H1 (cell line): ENCODE measurements at regions not wholly inside any gene's neighbourhood (a gene's known extent, or its start where the extent isn't known, plus 50 kb on each side); places are given as distances from the start of the nearest gene placed in this dataset.

ENCODE experiments used
- CTCF ChIA-PET: fragments of 300-600 bp; sonication (Branson Sonifier 250); formaldehyde crosslinking; loops from one replicate; lab custom pipeline; 2021; ENCODE audit not compliant: partially characterized antibody; lab: Charles Lee
- POLR2A ChIA-PET: fragments of 300-600 bp; sonication (Branson Sonifier 250); formaldehyde crosslinking; loops from one replicate; lab custom pipeline; 2021; ENCODE audit warnings: inconsistent platforms; ENCODE audit not compliant: partially characterized antibody; lab: Charles Lee
- DNase-seq, 2 experiments: peaks; one replicate each; pipeline versions ENCODE4 v3.0.0 to v3.0.0-alpha.2; 2010 to 2022; ENCODE audit warnings: low spot score in 2 of 2, low read depth in 1 of 2, mixed read lengths in 1 of 2
- FAIRE-seq: peaks from 2 replicates; lab custom pipeline; 2011; peaks lifted over from hg19 to GRCh38; lab: Jason Lieb, UNC
- H2AFZ ChIP-seq: 2 replicates; pipeline ENCODE4 v1.8.1; 2012; ENCODE audit warnings: low read length, inconsistent platforms
- H2AK5ac ChIP-seq: 2 replicates; pipeline ENCODE4 v1.6.1; 2013; ENCODE audit warnings: low read depth, low read length
- H2BK120ac ChIP-seq: replicated peaks from 2 replicates; pipeline ENCODE3; 2013; ENCODE audit warnings: low read depth, low read length, inconsistent platforms
- H2BK12ac ChIP-seq: 2 replicates; pipeline ENCODE4 v1.6.1; 2013; ENCODE audit warnings: low read depth, low read length
- H2BK15ac ChIP-seq: 2 replicates; pipeline ENCODE4 v1.6.1; 2013; ENCODE audit warnings: low read length
- H2BK20ac ChIP-seq: 2 replicates; pipeline ENCODE4 v1.6.1; 2013; ENCODE audit warnings: low read length
- H2BK5ac ChIP-seq: 2 replicates; pipeline ENCODE4 v1.6.1; 2013; ENCODE audit warnings: low read depth, low read length
- H3K14ac ChIP-seq: 2 replicates; pipeline ENCODE4 v1.6.1; 2013; ENCODE audit warnings: inconsistent platforms; ENCODE audit not compliant: insufficient read length
- H3K18ac ChIP-seq: 2 replicates; pipeline ENCODE4 v1.6.1; 2013; ENCODE audit warnings: low read length; ENCODE audit errors: extremely low read depth
- H3K23ac ChIP-seq: 2 replicates; pipeline ENCODE4 v1.6.1; 2013; ENCODE audit warnings: inconsistent platforms; ENCODE audit not compliant: insufficient read length
- H3K23me2 ChIP-seq: 2 replicates; pipeline ENCODE4 v1.6.1; 2013; ENCODE audit warnings: low read depth, low read length
- H3K27ac ChIP-seq: 2 replicates; pipeline ENCODE4 v1.6.1; 2011; ENCODE audit warnings: low read depth, low read length, inconsistent platforms
- H3K27me3 ChIP-seq, 4 experiments: replicated peaks in 1 of 4; 1 replicate in 1 of 4; 2 replicates in 3 of 4; pipeline versions ENCODE4 v1.6.1 to v1.8.1; 2011 to 2013; ENCODE audit warnings: low read length in 3 of 4, mild to moderate bottlenecking in 3 of 4, inconsistent platforms in 2 of 4, mixed read lengths in 2 of 4, moderate library complexity in 1 of 4; ENCODE audit not compliant: control insufficient read depth in 3 of 4, insufficient read depth in 3 of 4; ENCODE audit errors: extremely low read depth in 1 of 4
- H3K36me3 ChIP-seq, 4 experiments: 2 replicates each; pipeline versions ENCODE4 v1.6.1 to v1.8.1; 2011 to 2013; ENCODE audit warnings: mild to moderate bottlenecking in 4 of 4, low read length in 3 of 4, moderate library complexity in 2 of 4, control low read depth in 1 of 4, inconsistent platforms in 1 of 4; ENCODE audit not compliant: insufficient read depth in 4 of 4, control insufficient read depth in 2 of 4
- H3K4ac ChIP-seq: replicated peaks from 2 replicates; pipeline ENCODE3; 2013; ENCODE audit warnings: low read length, low read depth, mixed read lengths, inconsistent platforms; ENCODE audit not compliant: insufficient read length
- H3K4me1 ChIP-seq, 4 experiments: replicated peaks in 1 of 4; 1 replicate in 1 of 4; 2 replicates in 3 of 4; pipeline versions ENCODE4 v1.6.1 to v1.8.1; 2011 to 2013; ENCODE audit warnings: low read length in 3 of 4, inconsistent platforms in 2 of 4, mixed read lengths in 1 of 4; ENCODE audit not compliant: insufficient read depth in 4 of 4, control insufficient read depth in 3 of 4
- H3K4me2 ChIP-seq, 2 experiments: 2 replicates each; pipeline versions ENCODE4 v1.6.1 to v1.8.1; 2011 to 2013; ENCODE audit warnings: low read depth in 2 of 2, low read length in 2 of 2, control low read depth in 1 of 2, inconsistent platforms in 1 of 2, mild to moderate bottlenecking in 1 of 2; ENCODE audit not compliant: insufficient read depth in 1 of 2
- H3K4me3 ChIP-seq, 4 experiments: fragments of 200-600, 300-600 bp in 1 of 4; sonication (generic), shearing (Covaris generic), sonication (Bioruptor Twin) in 1 of 4; 2 replicates each; pipeline versions ENCODE4 v1.5.1 to v1.8.1; 2011 to 2016; ENCODE audit warnings: low read length in 4 of 4, low read depth in 3 of 4, control low read depth in 2 of 4, inconsistent platforms in 2 of 4, mild to moderate bottlenecking in 2 of 4, mixed read lengths in 1 of 4, moderate library complexity in 1 of 4; ENCODE audit not compliant: insufficient read depth in 2 of 4; ENCODE audit errors: extremely low read depth in 1 of 4
- H3K56ac ChIP-seq: replicated peaks from 2 replicates; pipeline ENCODE3; 2013; ENCODE audit warnings: low read depth, mild to moderate bottlenecking, mixed read lengths, low read length, inconsistent platforms; ENCODE audit not compliant: insufficient read length
- H3K79me1 ChIP-seq: 2 replicates; pipeline ENCODE4 v1.6.1; 2013; ENCODE audit warnings: low read depth, low read length, control low read depth
- H3K79me2 ChIP-seq, 2 experiments: 2 replicates each; pipeline versions ENCODE4 v1.6.1 to v1.8.1; 2012 to 2013; ENCODE audit warnings: low read length in 2 of 2, mild to moderate bottlenecking in 2 of 2, inconsistent platforms in 1 of 2; ENCODE audit not compliant: insufficient read depth in 2 of 2, control insufficient read depth in 1 of 2
- H3K9ac ChIP-seq, 4 experiments: replicated peaks in 1 of 4; 1 replicate in 1 of 4; 2 replicates in 3 of 4; pipeline versions ENCODE4 v1.6.1 to v1.8.1; 2011 to 2013; ENCODE audit warnings: low read depth in 3 of 4, low read length in 3 of 4, control low read depth in 2 of 4, mild to moderate bottlenecking in 2 of 4, moderate library complexity in 2 of 4, inconsistent platforms in 1 of 4; ENCODE audit errors: extremely low read depth in 1 of 4
- H3K9me3 ChIP-seq, 2 experiments: 2 replicates each; pipeline versions ENCODE4 v1.6.1 to v1.8.1; 2012 to 2013; ENCODE audit warnings: mild to moderate bottlenecking in 2 of 2, moderate library complexity in 2 of 2, control low read depth in 1 of 2, inconsistent platforms in 1 of 2, low read depth in 1 of 2, low read length in 1 of 2, mixed read lengths in 1 of 2; ENCODE audit not compliant: insufficient read depth in 2 of 2
- H4K20me1 ChIP-seq, 2 experiments: replicated peaks in 1 of 2; 2 replicates each; pipeline versions ENCODE3 to v1.8.1; 2011 to 2013; ENCODE audit warnings: inconsistent platforms in 2 of 2, low read length in 2 of 2, mild to moderate bottlenecking in 1 of 2; ENCODE audit not compliant: insufficient read depth in 2 of 2, control insufficient read depth in 1 of 2
- H4K5ac ChIP-seq: 2 replicates; pipeline ENCODE4 v1.6.1; 2013; ENCODE audit warnings: low read length, low read depth, mixed read lengths, inconsistent platforms; ENCODE audit not compliant: insufficient read length
- H4K8ac ChIP-seq: 2 replicates; pipeline ENCODE4 v1.8.0; 2013; ENCODE audit warnings: mild to moderate bottlenecking, moderate library complexity, low read length, inconsistent platforms; ENCODE audit not compliant: insufficient read depth; ENCODE audit errors: extremely low read depth
- H4K91ac ChIP-seq: replicated peaks from 2 replicates; pipeline ENCODE3; 2013; ENCODE audit warnings: low read length, mixed read lengths, inconsistent platforms; ENCODE audit not compliant: insufficient read length
- BACH1 ChIP-seq: IDR thresholded peaks from 2 replicates; pipeline ENCODE4 v1.6.1; 2012; ENCODE audit warnings: low read length, improper control_type of control experiment
- CEBPB ChIP-seq: IDR thresholded peaks from 2 replicates; pipeline ENCODE4 v1.6.1; 2012; ENCODE audit warnings: low read depth, low read length
- CHD2 ChIP-seq: IDR thresholded peaks from 2 replicates; pipeline ENCODE4 v1.6.1; 2012; ENCODE audit warnings: low read length, improper control_type of control experiment
- JUN ChIP-seq: IDR thresholded peaks from 2 replicates; pipeline ENCODE4 v1.6.1; 2011; ENCODE audit warnings: low read depth, mild to moderate bottlenecking, improper control_type of control experiment, low read length
- NRF1 ChIP-seq: IDR thresholded peaks from 2 replicates; pipeline ENCODE4 v1.6.1; 2011; ENCODE audit warnings: mild to moderate bottlenecking, low read depth, low read length, improper control_type of control experiment
- RAD21 ChIP-seq, 2 experiments: IDR thresholded peaks in 1 of 2; conservative IDR thresholded peaks in 1 of 2; 2 replicates each; pipeline ENCODE4 v1.6.1; 2011; ENCODE audit warnings: low read depth in 2 of 2, low read length in 2 of 2, improper control_type of control experiment in 1 of 2, inconsistent platforms in 1 of 2, mild to moderate bottlenecking in 1 of 2, moderate library complexity in 1 of 2
- RFX5 ChIP-seq: IDR thresholded peaks from 2 replicates; pipeline ENCODE4 v1.6.1; 2011; ENCODE audit warnings: low read depth, low read length, improper control_type of control experiment, borderline replicate concordance
- TAF7 ChIP-seq: optimal IDR thresholded peaks from 2 replicates; pipeline ENCODE3; 2011; ENCODE audit warnings: low read depth, mild to moderate bottlenecking, inconsistent platforms, low read length, moderate library complexity, borderline replicate concordance
- TBP ChIP-seq: IDR thresholded peaks from 2 replicates; pipeline ENCODE4 v1.6.1; 2011; ENCODE audit warnings: low read depth, low read length, improper control_type of control experiment
- WGBS, 2 experiments: shearing (Covaris generic) in 1 of 2; methylation state at CpG; one replicate each; pipeline versions ENCODE4 v1.1.6 to v1.1.7; 2013 to 2015; ENCODE audit warnings: low lambda C conversion rate in 2 of 2, mixed read lengths in 2 of 2, inconsistent platforms in 1 of 2, low coverage in 1 of 2, missing lambda C conversion rate in 1 of 2; ENCODE audit not compliant: insufficient replicate concordance in 2 of 2, insufficient coverage in 1 of 2, insufficient read length in 1 of 2; ENCODE audit errors: extremely low coverage in 1 of 2, missing lambda C conversion rate in 1 of 2; 5-methylcytosine and 5-hydroxymethylcytosine counted together

DNA sequence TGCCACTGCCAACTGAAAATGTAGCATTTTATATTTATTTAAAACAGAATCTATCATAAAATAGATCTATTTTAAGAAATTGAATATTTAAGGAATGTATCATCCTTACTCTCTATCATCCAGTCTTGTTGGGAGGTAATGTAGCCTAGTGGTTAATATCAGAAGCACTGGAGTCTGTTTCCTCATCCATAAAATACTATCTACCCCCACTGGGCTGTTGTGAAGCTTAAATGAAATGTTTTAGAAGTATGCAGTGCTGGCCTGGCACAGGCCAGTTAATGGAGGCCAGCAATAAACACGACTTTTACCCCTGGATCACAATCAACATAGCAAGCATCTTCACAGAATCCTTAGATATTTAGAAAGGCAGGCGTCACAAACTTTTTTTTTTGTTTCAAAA is 188.0 kb downstream of the CAND1 start:
- Histone ChIP-seq H3K27me3 (no peaks in the 10 kb centered on the region), H3K79me1 (no peaks in the 10 kb centered on the region), H3K56ac (no peak overlapping the region), H2BK15ac (no peak overlapping the region), H3K4me1 (no peaks in the 10 kb centered on the region), H3K36me3 (no peaks in the 10 kb centered on the region), H4K20me1 (no peaks in the 10 kb centered on the region), H2BK120ac (no peak overlapping the region), H3K79me2 (no peaks in the 10 kb centered on the region), H3K27ac (no peak overlapping the region), H2BK5ac (no peak overlapping the region), H2AFZ (no peak overlapping the region), H3K9ac (no peak overlapping the region), H3K4ac (no peak overlapping the region), H2AK5ac (no peak overlapping the region), H4K8ac (no peak overlapping the region), H3K14ac (no peak overlapping the region), H3K23ac (no peak overlapping the region), H4K5ac (no peak overlapping the region), H3K4me2 (no peak overlapping the region), H2BK12ac (no peak overlapping the region), H3K23me2 (no peaks in the 10 kb centered on the region), H4K91ac (no peak overlapping the region), H3K18ac (no peak overlapping the region), H2BK20ac (no peak overlapping the region), H3K4me3 (no peak overlapping the region), H3K9me3 (no peaks in the 10 kb centered on the region)
- ChIA-PET CTCF (interaction anchor here (0.6 to 0.7 kb wide), 2 partner anchors 333 to 1588 kb away, joined by 3 read pairs; no protein-coding TSS in a partner anchor), POLR2A (no interaction called here)
- DNase-seq: no peak
- no peak for FAIRE-seq
- TF ChIP-seq RFX5 (no peak), CHD2 (no peak), TAF7 (no peak), NRF1 (no peak), JUN (no peak), BACH1 (no peak), RAD21 (IDR thresholded peaks at IDR 0.05 in 1 of 2, conservative IDR thresholded peaks at IDR 0.05 in 1 of 2; ENCODE audit: low read depth in 2 of 2, low read length in 2 of 2) (no peak), CEBPB (no peak), TBP (no peak)
- 92% methylated on average over 2 of the region's 2 CpGs; no CpG with 5 or more reads in 1 of the 2 experiments for WGBS, 2 experiments
